ENCODE measurements at regions not wholly inside any gene's neighbourhood (a gene's known extent, or its start where the extent isn't known, plus 50 kb on each side); places are given as distances from the start of the nearest gene placed in this dataset.

DNA sequence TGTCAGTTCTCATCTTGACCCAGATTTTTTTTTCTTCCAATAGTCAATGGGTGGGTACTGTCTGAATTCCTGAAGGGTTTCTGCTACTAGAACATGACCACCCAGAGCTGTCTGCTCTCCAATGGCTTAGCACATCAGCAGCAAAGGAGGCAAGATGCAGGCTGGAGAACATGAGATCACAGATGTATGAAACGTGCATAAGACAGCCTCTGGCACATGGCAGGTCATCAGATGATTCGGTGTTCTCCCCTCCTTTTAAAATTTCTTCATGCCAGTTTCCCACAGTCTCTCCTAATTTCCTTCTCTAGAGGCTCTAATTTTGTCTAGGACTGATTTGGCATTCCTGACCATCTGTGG lies 359.3 kb upstream of the TNP1 start:
- TF ChIP-seq, protein P1, sequence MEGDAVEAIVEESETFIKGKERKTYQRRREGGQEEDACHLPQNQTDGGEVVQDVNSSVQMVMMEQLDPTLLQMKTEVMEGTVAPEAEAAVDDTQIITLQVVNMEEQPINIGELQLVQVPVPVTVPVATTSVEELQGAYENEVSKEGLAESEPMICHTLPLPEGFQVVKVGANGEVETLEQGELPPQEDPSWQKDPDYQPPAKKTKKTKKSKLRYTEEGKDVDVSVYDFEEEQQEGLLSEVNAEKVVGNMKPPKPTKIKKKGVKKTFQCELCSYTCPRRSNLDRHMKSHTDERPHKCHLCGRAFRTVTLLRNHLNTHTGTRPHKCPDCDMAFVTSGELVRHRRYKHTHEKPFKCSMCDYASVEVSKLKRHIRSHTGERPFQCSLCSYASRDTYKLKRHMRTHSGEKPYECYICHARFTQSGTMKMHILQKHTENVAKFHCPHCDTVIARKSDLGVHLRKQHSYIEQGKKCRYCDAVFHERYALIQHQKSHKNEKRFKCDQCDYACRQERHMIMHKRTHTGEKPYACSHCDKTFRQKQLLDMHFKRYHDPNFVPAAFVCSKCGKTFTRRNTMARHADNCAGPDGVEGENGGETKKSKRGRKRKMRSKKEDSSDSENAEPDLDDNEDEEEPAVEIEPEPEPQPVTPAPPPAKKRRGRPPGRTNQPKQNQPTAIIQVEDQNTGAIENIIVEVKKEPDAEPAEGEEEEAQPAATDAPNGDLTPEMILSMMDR (IDR thresholded peaks at IDR 0.05), result no peak
- TF ChIP-seq POLR2AphosphoS5 (IDR thresholded peaks at IDR 0.05) (no peak), POLR2A (IDR thresholded peaks at IDR 0.05) (no peak), EP300 (IDR thresholded peaks at IDR 0.05) (no peak)
